Pons (tissue), 1 donor: ENCODE measurements at regions not wholly inside any gene's neighbourhood (a gene's known extent, or its start where the extent isn't known, plus 50 kb on each side); places are given as distances from the start of the nearest gene placed in this dataset.
A peak's percentile ranks its signal among the peaks of the same experiment; 100 is the strongest.

Experiments used
- DNase-seq: peaks from one replicate; pipeline ENCODE4 v3.0.0-alpha.2; 2016; ENCODE audit warnings: low spot score

DNA sequence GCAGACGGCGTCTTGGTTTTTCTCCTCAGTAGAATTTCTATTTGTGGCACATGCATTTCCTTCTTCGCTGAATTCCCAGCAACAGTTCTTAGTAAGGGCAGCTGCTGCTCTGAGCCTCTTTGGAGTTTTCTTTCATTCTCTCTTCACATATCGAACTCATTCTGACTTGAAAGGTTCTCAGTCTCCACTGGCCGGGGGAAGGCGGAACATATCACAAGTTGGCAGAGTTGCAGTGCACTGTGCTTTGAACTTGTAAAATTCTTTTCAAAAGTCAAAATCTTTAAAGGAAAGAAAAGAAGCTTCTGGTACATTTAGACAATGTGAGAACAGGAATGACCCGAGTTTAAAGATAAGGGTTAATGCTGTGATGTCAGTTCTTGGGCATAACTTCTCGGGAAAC, 286.1 kb upstream of the MAP3K7 start:
- DNase-seq: no peak

DNA sequence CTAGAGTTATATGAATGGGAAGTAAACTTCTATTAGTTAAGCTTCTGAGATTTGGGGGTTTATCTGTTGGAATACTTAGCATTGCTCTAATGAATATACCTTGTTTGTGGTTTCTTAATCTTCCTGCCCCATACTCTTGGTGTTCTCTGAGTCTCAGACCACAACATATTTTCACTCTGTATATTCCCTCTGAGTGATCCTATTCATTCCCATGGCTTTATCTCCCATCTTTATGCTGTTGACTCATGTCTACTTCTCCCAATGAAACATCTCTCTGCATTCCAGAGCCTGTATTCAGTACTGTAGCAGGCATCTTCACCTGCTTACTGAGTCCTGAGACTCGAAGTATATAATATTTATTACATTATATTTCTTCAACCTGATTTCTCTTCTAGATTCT, 283.7 kb upstream of the MAP3K7 start:
- DNase-seq: no peak

DNA sequence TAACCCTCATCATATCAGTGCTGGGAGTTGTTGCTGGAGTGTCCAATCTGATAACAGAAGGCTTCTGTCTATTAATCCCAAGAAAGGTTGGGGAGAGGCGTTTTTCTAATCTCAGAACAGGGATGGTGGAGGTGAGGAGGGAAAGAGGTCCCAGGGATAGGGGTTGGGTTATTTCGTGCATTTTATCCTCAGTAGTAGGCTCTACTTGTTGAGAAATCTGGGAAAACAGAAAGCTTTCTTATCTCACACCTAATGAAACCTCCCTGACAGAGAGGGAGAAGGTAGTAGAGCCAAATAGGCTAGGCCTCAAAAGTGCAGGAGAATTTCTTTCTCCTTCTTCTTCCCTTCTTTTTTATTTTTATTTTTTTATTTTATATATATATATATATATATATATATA, 281.8 kb upstream of the MAP3K7 start:
- DNase-seq: no peak

DNA sequence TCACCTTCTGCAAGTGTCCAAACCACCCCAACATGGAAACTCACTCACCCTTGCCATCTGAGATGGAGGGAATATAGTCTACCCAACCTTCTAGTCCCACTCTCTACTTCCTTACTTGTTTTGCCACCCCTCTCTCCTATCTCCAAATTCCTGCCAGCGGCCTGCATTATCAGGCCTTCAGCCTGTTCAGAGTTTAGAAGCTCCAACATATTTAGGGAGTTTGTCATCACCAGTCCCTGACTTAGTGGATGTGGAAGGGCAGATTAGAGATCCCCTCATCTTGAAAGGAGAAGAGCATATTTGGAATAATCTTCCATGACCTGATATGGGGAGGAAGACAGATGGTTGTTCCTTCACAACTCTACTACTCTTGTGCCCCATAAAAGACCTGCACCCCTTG, 281.4 kb upstream of the MAP3K7 start:
- no peak for DNase-seq

DNA sequence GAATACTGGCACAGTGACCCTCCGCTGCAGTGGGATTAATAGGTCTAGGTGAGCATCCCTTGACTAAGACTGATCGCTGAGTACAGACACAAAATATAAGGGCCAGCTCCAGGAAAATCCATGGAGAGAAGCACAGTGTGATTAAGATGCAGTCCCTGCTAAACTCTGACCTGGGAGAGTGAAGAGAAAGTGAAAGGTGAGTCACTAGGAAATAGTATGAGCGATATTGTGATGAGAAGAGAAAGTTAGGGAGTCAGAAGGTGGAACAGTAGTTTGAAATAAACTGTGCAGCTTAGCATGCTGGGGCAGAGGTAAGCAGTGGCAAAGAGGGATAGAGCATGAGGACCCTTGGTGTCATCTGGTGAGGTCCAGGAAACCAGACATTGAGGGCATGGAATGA, 278.6 kb upstream of the MAP3K7 start:
- no peak for DNase-seq

DNA sequence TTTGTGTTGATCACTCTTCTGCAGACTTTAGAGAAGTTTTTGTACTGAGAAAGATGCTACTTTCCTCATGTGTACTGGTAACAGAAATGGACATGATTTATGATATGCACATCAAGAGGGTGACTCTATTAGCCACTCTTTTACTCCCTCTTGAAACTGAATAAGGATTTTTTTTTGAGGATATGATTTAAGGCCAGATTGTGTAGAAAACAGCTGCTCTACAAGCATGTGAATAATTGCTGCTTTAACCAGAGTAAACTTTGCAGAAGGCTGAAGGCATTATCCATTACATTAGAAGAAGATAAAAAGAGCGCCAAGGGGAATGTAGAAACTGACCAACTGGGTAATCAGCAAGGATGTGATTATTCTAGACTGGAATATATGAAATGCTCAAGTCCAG, 276.2 kb upstream of the MAP3K7 start:
- DNase-seq: no peak

DNA sequence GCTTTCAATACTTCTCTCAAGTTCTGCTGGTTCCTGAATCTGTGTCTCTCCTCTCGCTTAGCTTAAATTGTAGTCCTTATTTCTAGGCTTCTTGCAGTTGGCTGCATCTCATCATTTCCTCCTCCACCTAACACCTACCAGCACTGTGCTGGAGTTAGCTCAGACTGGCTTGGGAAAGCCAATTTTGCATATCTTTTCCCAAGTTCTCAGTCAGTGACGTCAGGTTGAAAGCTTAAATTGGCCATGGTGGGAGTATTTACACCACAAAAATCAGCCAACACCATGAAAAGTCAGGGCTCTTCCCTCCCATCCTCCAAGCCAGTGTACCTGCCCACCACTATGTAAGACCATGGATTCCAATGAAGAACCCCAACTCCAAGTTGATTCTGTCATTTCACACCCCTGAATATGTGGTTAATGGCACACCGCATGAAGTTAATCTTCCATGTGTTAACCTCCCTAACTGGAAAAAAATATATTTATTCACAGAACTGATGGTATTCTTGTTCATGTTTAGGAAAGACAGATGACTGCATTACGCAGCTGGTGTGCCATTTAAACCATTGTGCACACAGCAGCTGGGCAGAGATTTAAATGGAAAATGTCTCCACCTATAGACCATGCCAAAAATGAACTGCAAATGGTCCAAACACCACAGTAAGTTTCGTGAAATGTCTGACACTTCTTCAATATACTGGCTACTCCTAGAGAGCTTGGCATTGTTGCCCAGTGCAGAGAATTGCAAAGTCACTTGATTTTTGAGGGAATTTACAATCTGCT, 274.1 kb upstream of the MAP3K7 start:
- DNase-seq: no peak

DNA sequence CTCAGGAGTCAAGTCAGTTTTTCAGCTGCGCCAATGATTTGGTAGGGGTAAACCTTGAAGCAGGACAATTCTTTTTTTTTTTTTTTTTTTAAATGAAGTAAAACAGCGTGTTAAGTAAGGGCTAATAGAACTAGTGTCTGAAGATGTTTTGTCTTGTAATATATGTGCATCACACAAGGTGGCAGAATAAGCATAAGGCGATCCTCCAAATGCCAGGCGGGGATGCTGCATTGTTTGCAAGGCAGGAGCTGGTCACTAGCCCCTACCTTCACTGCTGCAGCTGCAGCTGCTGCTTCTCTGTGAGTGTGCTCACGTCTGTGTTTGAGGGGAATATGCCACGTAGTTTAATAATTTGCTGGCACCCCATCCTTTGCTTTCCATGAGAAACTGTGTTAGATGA, 272.7 kb upstream of the MAP3K7 start:
- DNase-seq: no peak

DNA sequence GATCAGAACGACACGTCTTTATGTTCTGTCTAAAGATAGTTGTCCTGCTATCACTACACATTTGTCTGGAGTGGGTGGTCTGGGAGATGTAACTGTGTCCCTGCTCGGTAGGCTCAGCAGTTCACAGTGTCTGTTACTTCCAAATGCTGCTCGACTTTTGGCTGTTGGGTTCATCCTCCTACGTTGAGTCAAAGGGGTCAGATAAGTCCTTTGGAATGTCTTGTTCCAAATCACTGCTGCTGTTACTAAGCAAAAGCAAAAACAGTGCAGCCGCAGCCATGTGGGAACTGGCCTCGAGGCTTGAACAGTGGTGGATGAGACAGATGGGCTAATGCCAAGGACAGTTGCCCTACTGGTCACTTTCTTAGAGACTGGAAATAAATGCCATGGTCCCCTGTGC, 272.2 kb upstream of the MAP3K7 start:
- no peak for DNase-seq

DNA sequence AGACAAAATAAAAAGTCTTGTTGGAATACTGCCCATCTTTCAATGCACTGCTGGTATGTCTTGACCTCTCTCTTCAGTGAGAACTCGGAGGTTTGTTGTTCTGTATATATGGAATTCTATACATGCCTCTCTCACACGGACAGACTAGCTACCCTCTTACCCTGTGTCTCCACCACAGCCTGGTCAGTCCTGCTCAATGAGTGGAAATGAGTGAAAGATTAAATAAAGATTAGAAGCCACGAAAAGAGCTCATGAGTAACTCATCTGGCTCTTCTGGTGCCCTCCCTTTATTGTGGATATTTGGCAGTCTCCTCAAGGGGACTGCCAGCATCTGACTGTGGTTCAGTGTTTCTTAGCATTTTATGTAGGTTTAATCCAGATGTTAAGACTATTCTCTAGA, 262.8 kb upstream of the MAP3K7 start:
- no peak for DNase-seq

DNA sequence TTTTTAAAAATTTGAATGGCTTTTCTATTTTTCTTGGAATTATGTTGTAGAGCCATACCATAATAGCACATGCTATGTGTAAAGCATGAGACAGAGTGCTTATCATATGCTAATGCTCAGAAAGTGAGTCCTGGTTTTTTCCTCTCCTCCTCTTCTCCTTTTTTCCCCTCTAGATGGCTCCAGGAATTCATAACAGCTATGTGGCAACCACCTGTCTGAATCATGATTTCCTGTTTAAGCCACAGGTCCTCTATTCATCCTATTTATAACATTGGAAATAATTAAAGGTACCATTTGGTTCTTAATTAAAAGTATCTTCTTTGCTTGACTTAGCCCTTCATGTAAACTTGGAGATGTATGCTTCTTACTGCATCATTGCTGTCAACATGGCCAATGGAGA, 260.0 kb upstream of the MAP3K7 start:
- DNase-seq: no peak

DNA sequence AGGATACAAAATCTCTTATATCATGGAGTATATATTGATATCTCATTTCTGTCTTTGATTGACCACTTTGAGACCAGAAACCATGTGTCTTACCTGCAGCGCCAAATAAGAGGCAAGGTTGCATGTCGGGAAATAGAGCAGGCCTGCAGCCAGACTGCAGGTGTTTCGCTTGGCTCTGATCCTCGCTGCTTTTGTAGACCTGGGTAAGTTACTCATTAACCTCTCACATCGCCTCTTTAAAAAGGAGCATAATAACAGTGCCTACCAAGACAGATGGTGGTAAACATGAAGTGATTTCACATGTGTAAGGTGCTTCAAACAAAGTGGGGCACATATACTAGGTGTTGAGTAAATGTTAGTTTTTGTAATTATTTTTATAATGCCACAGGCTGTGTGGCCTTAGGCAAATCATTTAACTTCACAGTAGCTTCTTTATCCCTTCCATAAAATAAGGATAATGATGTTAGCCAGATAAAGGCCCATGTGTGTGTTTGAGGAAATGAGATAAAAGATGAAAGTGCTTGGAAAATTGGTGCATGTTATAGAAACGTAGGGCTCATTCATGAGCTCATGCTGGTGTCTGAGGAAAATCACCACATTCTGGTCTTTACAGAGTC, 248.8 kb upstream of the MAP3K7 start:
- DNase-seq: no peak

DNA sequence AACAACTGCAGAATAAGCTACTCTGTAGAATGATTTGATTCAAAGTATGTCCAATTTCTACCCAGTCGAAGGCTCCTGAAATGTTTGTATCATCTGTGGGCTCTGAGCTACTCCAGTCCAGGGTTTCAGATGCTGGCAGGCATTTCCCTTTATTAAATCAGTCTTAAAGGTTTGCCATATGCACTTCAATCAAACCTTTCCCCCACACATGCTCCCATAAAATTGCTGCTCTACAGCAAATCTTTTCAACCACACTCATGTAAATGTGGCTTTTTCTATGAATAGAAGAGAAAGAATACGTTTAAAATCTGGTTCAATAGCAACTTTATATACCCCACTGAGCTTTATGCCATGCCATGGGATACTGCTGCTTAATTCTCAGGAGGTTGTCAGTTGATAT, 242.4 kb upstream of the MAP3K7 start:
- DNase-seq: no peak

DNA sequence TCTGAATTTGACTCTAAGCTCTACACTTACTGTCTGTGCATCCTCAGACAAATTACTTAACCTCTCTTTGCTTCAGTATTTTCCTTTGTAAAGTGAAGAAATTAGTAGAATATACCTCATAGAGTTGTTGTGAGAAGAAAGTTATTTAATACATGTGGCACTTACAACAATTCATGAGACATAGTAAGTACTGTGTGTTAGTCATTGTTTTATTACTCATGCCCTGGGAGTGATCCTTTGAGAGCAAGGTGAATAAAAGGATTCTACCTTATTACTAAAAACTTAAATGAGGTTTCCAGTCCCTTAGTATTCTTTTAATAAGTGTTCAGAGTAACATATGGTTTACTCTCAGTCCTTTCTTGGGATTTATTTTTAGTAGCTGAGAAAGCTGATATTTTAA, 233.6 kb upstream of the MAP3K7 start:
- no peak for DNase-seq

DNA sequence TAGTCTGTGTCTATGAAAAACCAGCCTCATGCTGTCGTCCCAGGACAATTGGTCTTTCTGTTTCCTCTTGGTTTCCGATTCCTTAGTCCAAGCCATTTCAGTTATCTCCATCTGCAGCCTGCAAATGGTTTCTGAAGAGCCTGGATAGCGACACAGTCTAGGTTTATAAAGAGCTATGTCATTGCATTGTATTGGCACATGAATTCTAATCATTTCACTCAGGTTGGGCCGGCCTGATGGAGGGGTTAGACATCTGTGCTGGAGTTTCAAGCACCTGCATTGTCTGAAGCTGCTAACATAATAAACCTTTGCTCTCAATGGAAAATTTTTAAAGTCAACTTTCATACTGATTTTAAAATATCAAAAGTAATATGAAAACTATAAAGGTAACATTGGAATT, 232.6 kb upstream of the MAP3K7 start:
- peak; percentile 27 for DNase-seq

DNA sequence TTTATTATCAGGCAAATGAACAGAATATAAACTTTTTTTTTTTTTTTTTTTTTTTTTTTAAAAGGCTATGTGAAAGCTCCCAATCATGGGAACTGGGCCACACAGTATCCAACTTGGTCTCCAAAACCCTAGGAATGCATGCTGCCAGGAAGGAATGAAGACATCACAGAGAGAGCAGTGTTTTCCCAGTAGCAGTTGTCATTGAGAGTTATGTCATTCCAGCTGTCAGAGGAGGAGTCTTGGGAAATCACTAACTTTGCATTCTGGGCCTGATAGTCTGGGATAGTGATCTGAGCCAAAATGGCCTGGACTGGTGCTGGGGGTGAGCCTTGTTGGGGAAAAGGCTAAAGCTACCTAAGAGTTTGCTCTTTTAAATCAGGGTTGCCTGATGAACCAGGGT, 231.3 kb upstream of the MAP3K7 start:
- DNase-seq: no peak

DNA sequence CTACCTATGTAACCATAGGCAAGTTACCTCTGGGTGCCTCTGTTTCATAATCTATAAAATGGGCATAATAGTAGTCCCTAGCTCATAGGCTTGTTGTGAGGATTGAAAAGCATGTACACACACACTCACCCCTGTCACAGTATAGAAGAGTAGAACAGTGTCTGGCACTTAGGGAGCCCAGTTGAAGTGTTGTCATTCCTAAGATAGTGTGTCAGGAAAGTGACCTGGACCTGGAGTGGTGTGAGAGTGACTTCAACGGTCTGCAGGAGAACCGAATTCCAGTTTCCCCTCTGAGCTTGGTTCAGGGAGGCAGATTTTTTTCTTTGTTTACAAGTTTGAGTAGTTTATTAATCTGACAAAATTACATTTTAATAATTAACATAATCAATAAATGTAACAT, 229.9 kb upstream of the MAP3K7 start:
- DNase-seq: no peak

DNA sequence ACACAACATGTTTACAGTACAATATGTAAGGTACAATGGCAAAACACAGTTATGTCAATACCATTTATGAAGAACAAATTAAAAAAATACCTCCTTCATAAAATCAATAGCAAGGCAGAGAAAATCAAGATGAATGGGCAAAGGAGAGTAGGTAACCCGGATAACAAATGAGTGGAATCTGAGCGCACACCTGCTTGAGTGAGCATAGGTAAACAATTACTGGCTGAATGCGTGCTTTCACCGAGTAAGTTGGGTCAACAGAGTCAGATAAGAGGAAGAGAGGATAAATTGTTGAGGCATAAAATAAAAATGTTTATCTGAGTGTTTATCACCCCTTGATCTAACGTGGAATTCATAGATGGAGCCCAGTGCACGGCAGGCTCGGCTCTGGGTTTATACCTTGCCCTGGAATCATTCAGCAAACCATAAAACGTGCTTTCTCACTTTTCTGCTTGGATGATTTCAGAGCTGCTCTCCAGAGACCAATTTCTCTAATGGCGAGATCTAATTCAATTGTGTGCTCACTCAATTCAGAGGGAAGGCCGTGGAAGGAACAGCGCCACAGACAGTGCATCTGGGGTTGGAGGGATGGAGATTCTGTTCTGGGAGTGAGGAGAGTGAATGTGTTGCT, 224.8 kb upstream of the MAP3K7 start:
- no peak for DNase-seq

DNA sequence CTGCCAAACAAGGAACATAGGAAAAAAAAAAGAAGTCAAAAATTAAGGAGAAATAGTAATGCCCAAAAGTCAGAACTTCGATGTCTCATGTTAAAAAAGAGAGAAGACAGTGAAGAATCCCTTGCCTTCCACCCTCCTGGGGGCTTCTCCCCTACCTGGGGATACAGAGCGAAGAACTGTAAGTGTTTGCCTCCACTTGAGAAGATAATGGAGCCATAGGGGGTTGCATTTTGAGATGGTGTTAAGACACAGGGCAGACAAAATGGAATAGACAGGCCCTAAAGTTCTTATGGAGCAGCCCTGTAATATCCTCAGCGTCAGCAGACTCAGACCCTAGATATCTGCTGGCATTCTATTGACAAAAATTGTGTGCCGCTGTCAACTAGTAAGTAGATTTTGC, 222.2 kb upstream of the MAP3K7 start:
- no peak for DNase-seq

DNA sequence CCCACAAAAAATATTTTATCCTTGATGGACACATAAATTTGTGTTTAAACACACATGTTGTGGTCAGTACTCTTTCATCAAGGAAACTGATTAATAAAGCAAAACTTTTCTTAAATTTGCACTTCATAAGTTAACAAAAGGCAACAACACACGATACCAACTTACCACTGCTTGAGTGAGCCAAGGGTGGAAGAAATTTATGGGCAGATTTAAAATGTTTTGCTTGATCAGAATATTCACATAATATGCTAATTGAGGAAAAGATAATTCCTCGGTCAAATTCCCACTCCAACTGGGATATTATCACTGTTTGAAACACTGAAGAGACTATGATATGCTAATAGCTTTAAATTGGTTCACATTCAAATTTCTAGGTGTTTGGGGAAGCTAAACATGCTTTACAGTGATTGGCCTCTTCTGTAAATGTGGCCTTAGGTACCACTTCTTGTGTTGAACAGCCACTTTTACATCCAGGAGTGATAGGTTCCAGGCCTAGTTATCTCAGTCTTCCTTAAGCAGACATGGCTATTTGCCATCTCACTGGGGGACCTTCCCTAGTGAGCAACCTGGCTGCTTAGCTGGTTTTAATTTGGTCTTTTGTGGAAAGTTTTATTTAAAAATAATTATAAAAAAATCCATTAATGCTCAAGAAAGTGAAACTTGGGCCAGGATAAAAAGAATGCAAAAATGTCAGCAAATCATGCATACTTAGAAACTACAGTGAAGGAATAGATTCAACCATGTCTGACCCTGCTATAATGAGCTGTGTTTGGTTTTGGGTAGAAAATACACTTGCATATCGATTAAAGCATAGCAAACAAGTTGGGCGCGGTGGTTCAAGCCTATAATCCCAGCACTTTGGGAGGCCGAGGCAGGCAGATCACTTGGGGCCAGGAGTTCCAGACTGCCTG, 221.2 kb upstream of the MAP3K7 start:
- DNase-seq: no peak

DNA sequence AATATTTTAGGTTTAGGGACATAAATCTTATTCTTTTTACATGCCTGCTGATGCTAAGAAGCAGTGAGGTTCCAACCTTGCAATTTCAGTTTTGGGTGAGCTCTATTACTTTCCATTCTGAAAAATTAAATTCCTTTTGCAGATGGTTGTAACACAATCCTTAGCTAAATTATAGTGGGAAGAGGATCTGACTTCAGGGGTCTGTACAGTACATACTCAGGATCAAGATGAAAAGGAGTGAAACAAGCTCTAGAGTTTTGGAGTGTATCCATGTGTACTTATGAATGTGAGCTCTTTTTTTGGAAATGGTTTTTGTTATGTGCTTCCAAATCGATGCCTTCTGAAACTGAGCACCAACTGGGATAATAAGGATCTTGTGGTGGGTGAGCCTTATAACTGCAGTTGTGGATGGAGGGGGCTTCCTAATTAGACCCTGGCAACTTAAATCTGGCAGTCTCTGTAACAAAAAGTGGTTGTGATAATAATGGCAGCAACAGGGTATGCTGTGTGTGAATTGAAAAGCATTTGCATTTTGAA, 218.8 kb upstream of the MAP3K7 start:
- no peak for DNase-seq

DNA sequence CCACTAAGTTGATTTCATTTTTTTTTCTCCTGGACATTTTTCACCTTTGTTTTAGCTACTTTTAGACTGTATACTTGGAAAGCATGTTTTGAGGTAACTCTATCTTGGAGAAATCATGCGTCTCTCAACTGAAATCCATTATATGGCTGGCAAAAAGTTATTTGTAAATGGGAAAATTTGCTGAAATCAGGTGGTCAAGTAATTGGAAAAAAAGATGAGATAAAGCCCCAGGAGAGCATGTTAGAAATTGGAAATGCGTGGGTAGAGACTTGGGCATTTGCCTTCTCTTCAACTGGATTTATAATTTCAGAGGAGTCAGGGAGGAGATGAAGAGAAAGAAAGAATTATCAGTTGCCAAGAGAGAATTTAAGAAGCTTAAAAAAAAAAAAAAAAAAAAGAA, 217.1 kb upstream of the MAP3K7 start:
- DNase-seq: no peak
